ENCODE measurements at regions not wholly inside any gene's neighbourhood (a gene's known extent, or its start where the extent isn't known, plus 50 kb on each side); places are given as distances from the start of the nearest gene placed in this dataset.

GRCh38 chr13:72534951-72535640, 192.3 kb downstream of the MZT1 start:
- Histone ChIP-seq H3K27me3 (replicated peaks in 1 of 2; ENCODE audit: control insufficient read depth in 2 of 2, insufficient read depth in 2 of 2, low read length in 1 of 2) (no peaks in the 10 kb centered on the region), H3K9me3 (replicated peaks; ENCODE audit: control insufficient read depth, insufficient read depth, low read length) (no peaks in the 10 kb centered on the region), H2AFZ (ENCODE audit: control insufficient read depth, low read depth, low read length) (no peak overlapping the region), H3K27ac (ENCODE audit: control insufficient read depth, insufficient read depth) (no peak overlapping the region), H3K9ac (ENCODE audit: control insufficient read depth, insufficient read depth, low read length) (no peak overlapping the region), H4K20me1 (ENCODE audit: control insufficient read depth, insufficient read depth) (no peaks in the 10 kb centered on the region), H3K4me2 (ENCODE audit: control insufficient read depth, insufficient read depth) (no peak overlapping the region), H3K4me1 (ENCODE audit: control insufficient read depth, insufficient read depth, low read length) (no peaks in the 10 kb centered on the region), H3K4me3 (no peak overlapping the region), H3K36me3 (ENCODE audit: control insufficient read depth in 2 of 2, insufficient read depth in 2 of 2, low read length in 1 of 2) (no peaks in the 10 kb centered on the region), H3K79me2 (ENCODE audit: control insufficient read depth, insufficient read depth, low read length) (no peaks in the 10 kb centered on the region)
- ATAC-seq (peak; percentile 50), DNase-seq (ENCODE audit: low read depth, low spot score) (no peak), FAIRE-seq (no peak)
- BruUV-seq (replicated peaks) = no TSS peak
- in situ Hi-C loops (cut with MboI) = no loop called here
- WGBS (ENCODE audit: insufficient coverage, insufficient replicate concordance, low lambda C conversion rate, missing lambda C conversion rate) = 12% methylated on average over 2 of the region's 2 CpGs
- ChIA-PET POLR2A (no interaction called here), CTCF (interaction anchor here (0.9 kb wide), 1 partner anchor 106 kb away, joined by 3 read pairs; no protein-coding TSS in a partner anchor), SMC1A (ENCODE audit: uncharacterized antibody, unreplicated experiment) (interaction anchor here (1.8 kb wide), 1 partner anchor 10 kb away, joined by 5 read pairs; no protein-coding TSS in a partner anchor), RAD21 (ENCODE audit: unreplicated experiment) (no interaction called here)
- intact Hi-C loops (cut with micrococcal nuclease; ENCODE audit: unreplicated experiment) = no loop called here
- TF ChIP-seq ZSCAN29 (IDR thresholded peaks at IDR 0.05) (no peak), IKZF1 (conservative IDR thresholded peaks at IDR 0.05) (no peak), USF1 (IDR thresholded peaks at IDR 0.05; ENCODE audit: borderline replicate concordance, extremely low read length, insufficient read depth, low read depth, low read length) (no peak), RELA (IDR thresholded peaks at IDR 0.05; ENCODE audit: borderline replicate concordance, partially characterized antibody) (no peak), ZBED1 (IDR thresholded peaks at IDR 0.05; ENCODE audit: borderline replicate concordance) (no peak), HDGF (IDR thresholded peaks at IDR 0.05) (no peak), ZNF384 (IDR thresholded peaks at IDR 0.05; ENCODE audit: borderline replicate concordance, low read depth, low read length) (no peak), MEF2A (IDR thresholded peaks at IDR 0.05; ENCODE audit: insufficient read depth, low read depth, low read length) (no peak), STAT3 (IDR thresholded peaks at IDR 0.05; ENCODE audit: low read depth, low read length) (no peak), ZBTB4 (CRISPR knock-in tag; IDR thresholded peaks at IDR 0.05) (no peak), USF2 (IDR thresholded peaks at IDR 0.05; ENCODE audit: borderline replicate concordance, low read depth, low read length) (no peak), SREBF1 (IDR thresholded peaks at IDR 0.05; ENCODE audit: low read length) (no peak), CTCF (IDR thresholded peaks at IDR 0.05 in 2 of 3, conservative IDR thresholded peaks at IDR 0.05 in 1 of 3; ENCODE audit: control insufficient read depth in 2 of 3, extremely low read depth in 1 of 3, insufficient read depth in 1 of 3, low read depth in 3 of 3, low read length in 3 of 3) (no peak), POU2F2 (IDR thresholded peaks at IDR 0.05; ENCODE audit: borderline replicate concordance, low read depth, low read length) (no peak), LARP7 (IDR thresholded peaks at IDR 0.05) (no peak), NFIC (IDR thresholded peaks at IDR 0.05; ENCODE audit: low read depth, low read length) (no peak), MTA2 (IDR thresholded peaks at IDR 0.05; ENCODE audit: low read depth) (no peak), ZNF24 (IDR thresholded peaks at IDR 0.05) (no peak)
